SK-N-SH (cell line): ENCODE measurements at regions not wholly inside any gene's neighbourhood (a gene's known extent, or its start where the extent isn't known, plus 50 kb on each side); places are given as distances from the start of the nearest gene placed in this dataset.

Experiments
- CTCF ChIA-PET: fragments of 300-600, 350-600 bp; formaldehyde crosslinking; extraction: SDS; loops from one replicate; lab custom pipeline; 2021; lab: Yijun Ruan, JAX
- POLR2A ChIA-PET: fragments of 350-600 bp; sonication (Branson Sonifier 250); formaldehyde crosslinking; extraction: SDS; loops from one replicate; lab custom pipeline; 2020; ENCODE audit warnings: antibody characterized with exemption, inconsistent platforms; lab: Yijun Ruan, JAX
- DNase-seq: peaks from one replicate; pipeline ENCODE4 v3.0.0; 2012
- H2AFZ ChIP-seq: fragments of 200-600 bp; sonication (generic); 2 replicates; pipeline ENCODE4 v1.8.1; 2016; ENCODE audit warnings: antibody characterized with exemption, mild to moderate bottlenecking, low read depth
- H3F3A ChIP-seq: fragments of 200-600 bp; sonication (generic); replicated peaks from 2 replicates; pipeline ENCODE3; 2016; ENCODE audit warnings: antibody characterized with exemption, mild to moderate bottlenecking; ENCODE audit not compliant: insufficient read depth
- H3K27ac ChIP-seq, 2 experiments: fragments of 200-500 bp in 1 of 2; fragments of 200-600 bp in 1 of 2; sonication (Bioruptor generic) in 1 of 2; sonication (generic), shearing (Covaris generic) in 1 of 2; 2 replicates each; pipeline versions ENCODE4 v1.5.1 to v1.6.1; 2014 to 2016; ENCODE audit warnings: low read depth in 2 of 2, inconsistent platforms in 1 of 2, low read length in 1 of 2, mild to moderate bottlenecking in 1 of 2, mixed read lengths in 1 of 2
- H3K27me3 ChIP-seq: fragments of 200-600 bp; sonication (generic), shearing (Covaris generic); 2 replicates; pipeline ENCODE4 v1.6.1; 2016; ENCODE audit warnings: mixed run types; ENCODE audit not compliant: insufficient read depth
- H3K36me3 ChIP-seq, 2 experiments: fragments of 200-500 bp in 1 of 2; fragments of 200-600 bp in 1 of 2; sonication (Bioruptor generic) in 1 of 2; sonication (generic) in 1 of 2; replicated peaks in 1 of 2; 2 replicates each; pipeline versions ENCODE3 to v1.5.1; 2014 to 2016; ENCODE audit warnings: low read length in 1 of 2, mild to moderate bottlenecking in 1 of 2; ENCODE audit not compliant: insufficient read depth in 2 of 2, control insufficient read depth in 1 of 2
- H3K4me1 ChIP-seq, 2 experiments: fragments of 200-500 bp in 1 of 2; fragments of 200-600 bp in 1 of 2; sonication (Bioruptor generic) in 1 of 2; sonication (generic), shearing (Covaris generic) in 1 of 2; 2 replicates each; pipeline versions ENCODE4 v1.5.1 to v1.6.1; 2014 to 2016; ENCODE audit warnings: low read depth in 1 of 2, low read length in 1 of 2, mixed run types in 1 of 2; ENCODE audit not compliant: insufficient read depth in 2 of 2, control insufficient read depth in 1 of 2
- H3K4me2 ChIP-seq: fragments of 200-600 bp; sonication (generic), shearing (Covaris generic); 2 replicates; pipeline ENCODE4 v1.6.1; 2017; ENCODE audit warnings: mixed run types
- H3K4me3 ChIP-seq, 2 experiments: fragments of 200-500 bp in 1 of 2; fragments of 200-600 bp in 1 of 2; sonication (Bioruptor generic) in 1 of 2; sonication (generic), shearing (Covaris generic) in 1 of 2; 2 replicates each; pipeline versions ENCODE4 v1.5.1 to v1.8.1; 2014 to 2016; ENCODE audit warnings: low read depth in 2 of 2, inconsistent platforms in 1 of 2, low read length in 1 of 2, mild to moderate bottlenecking in 1 of 2, mixed read lengths in 1 of 2, moderate library complexity in 1 of 2
- H3K79me2 ChIP-seq: fragments of 200-600 bp; sonication (generic); 2 replicates; pipeline ENCODE4 v1.8.1; 2017; ENCODE audit warnings: mild to moderate bottlenecking; ENCODE audit not compliant: insufficient read depth
- H3K9ac ChIP-seq: fragments of 200-600 bp; sonication (generic); 2 replicates; pipeline ENCODE4 v1.6.1; 2017; ENCODE audit warnings: mixed run types
- H3K9me2 ChIP-seq: fragments of 200-600 bp; sonication (generic); 2 replicates; pipeline ENCODE4 v1.6.1; 2017; ENCODE audit warnings: mixed run types
- H3K9me3 ChIP-seq: fragments of 200-600 bp; sonication (generic); 2 replicates; pipeline ENCODE4 v1.6.1; 2017; ENCODE audit warnings: mixed run types, mild to moderate bottlenecking, moderate library complexity
- H4K20me1 ChIP-seq: fragments of 200-600 bp; sonication (generic); 2 replicates; pipeline ENCODE4 v1.6.1; 2017; ENCODE audit warnings: mild to moderate bottlenecking, mixed run types; ENCODE audit not compliant: insufficient read depth
- CHD2 ChIP-seq: fragments of 150-350 bp; IDR thresholded peaks from 2 replicates; pipeline ENCODE4 v1.6.1; 2018; ENCODE audit warnings: low read length; ENCODE audit not compliant: partially characterized antibody
- ELF1 ChIP-seq: IDR thresholded peaks from 2 replicates; pipeline ENCODE4 v1.4.0; 2012
- EZH2phosphoT487 ChIP-seq: fragments of 200-600 bp; sonication (generic); IDR thresholded peaks from 2 replicates; pipeline ENCODE4 v1.6.1; 2017; ENCODE audit warnings: low read depth, mixed run types, mild to moderate bottlenecking, antibody characterized with exemption, moderate library complexity, borderline replicate concordance
- FOSL2 ChIP-seq: IDR thresholded peaks from 2 replicates; pipeline ENCODE4 v1.4.0; 2012; ENCODE audit warnings: low read depth, mild to moderate bottlenecking, moderate library complexity, borderline replicate concordance
- FOXJ3 ChIP-seq: sonication (generic); formaldehyde crosslinking; IDR thresholded peaks from 2 replicates; pipeline ENCODE4 v1.5.1; 2020; ENCODE audit warnings: mild to moderate bottlenecking, missing genetic modification reagents
- MEF2A ChIP-seq: IDR thresholded peaks from 2 replicates; pipeline ENCODE4 v1.4.0; 2012; ENCODE audit warnings: low read depth, borderline replicate concordance
- MXI1 ChIP-seq: IDR thresholded peaks from 2 replicates; pipeline ENCODE4 v1.6.1; 2012; ENCODE audit warnings: mild to moderate bottlenecking, low read depth, low read length, improper control_type of control experiment
- NFIC ChIP-seq: IDR thresholded peaks from 2 replicates; pipeline ENCODE4 v1.4.0; 2012; ENCODE audit warnings: borderline replicate concordance
- RFX5 ChIP-seq: IDR thresholded peaks from 2 replicates; pipeline ENCODE4 v1.6.1; 2012; ENCODE audit warnings: mild to moderate bottlenecking, improper control_type of control experiment, low read length
- SIN3A ChIP-seq: IDR thresholded peaks from 2 replicates; pipeline ENCODE4 v1.6.1; 2012; ENCODE audit warnings: low read depth, mild to moderate bottlenecking, low read length, moderate library complexity, borderline replicate concordance
- SMC3 ChIP-seq: IDR thresholded peaks from 2 replicates; pipeline ENCODE4 v1.6.1; 2012; ENCODE audit warnings: low read depth, low read length, improper control_type of control experiment
- TAF1 ChIP-seq: IDR thresholded peaks from 2 replicates; pipeline ENCODE4 v1.6.1; 2012; ENCODE audit warnings: low read depth, mild to moderate bottlenecking, low read length, moderate library complexity, borderline replicate concordance
- TCF12 ChIP-seq: IDR thresholded peaks from 2 replicates; pipeline ENCODE4 v1.4.0; 2012
- WGBS: methylation state at CpG from one replicate; pipeline ENCODE4 v1.1.6; 2017; ENCODE audit warnings: low lambda C conversion rate; 5-methylcytosine and 5-hydroxymethylcytosine counted together

DNA sequence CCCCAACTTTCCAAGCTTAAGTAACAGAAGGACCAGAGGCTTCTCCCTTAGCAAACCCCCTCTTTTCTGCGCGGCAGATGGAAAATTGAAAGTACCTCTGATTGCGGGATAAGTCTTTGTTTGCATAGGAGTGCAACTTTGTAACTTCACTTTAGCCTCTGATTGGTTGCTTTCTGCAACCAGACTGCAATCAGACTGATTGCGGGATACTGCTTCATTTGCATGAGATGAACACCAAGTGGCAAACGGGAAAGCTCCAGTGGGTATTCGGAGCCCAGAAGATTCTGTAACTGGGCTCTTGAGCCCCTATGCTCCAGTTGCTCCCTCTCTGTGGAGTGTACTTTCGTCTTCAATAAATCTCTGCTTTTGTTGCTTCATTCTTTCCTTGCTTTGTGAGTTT is 260.6 kb downstream of the BAMBI start:
- TF ChIP-seq RFX5 (no peak), NFIC (no peak), FOSL2 (no peak), SMC3 (no peak), MEF2A (no peak), FOXJ3 (CRISPR knock-in tag) (no peak), CHD2 (no peak), MXI1 (no peak)
- TF ChIP-seq, all 33 proteins: peak for 0
- H3K4me2 ChIP-seq: no peak overlapping the region
- ChIA-PET CTCF (interaction anchor here (0.6 kb wide), 1 partner anchor 266 kb away, joined by 3 read pairs; no protein-coding TSS in a partner anchor), POLR2A (no interaction called here)
- WGBS: 85% methylated on average over 7 of the region's 7 CpGs
- H3K36me3 ChIP-seq: no peaks in the 10 kb centered on the region
- H3K27me3 ChIP-seq: no peaks in the 10 kb centered on the region; the same call in 1 of the 2 replicates
- DNase-seq: no peak
- H3K9me2 ChIP-seq: no peaks in the 10 kb centered on the region
- H3K4me3 ChIP-seq: no peak overlapping the region
- no peaks in the 10 kb centered on the region for H3K4me1 ChIP-seq
- no peaks in the 10 kb centered on the region for H4K20me1 ChIP-seq
- H3K9ac ChIP-seq: no peak overlapping the region
- H3K79me2 ChIP-seq: no peaks in the 10 kb centered on the region
- no peak overlapping the region for H3K27ac ChIP-seq
- no peak overlapping the region for H2AFZ ChIP-seq
- no peaks in the 10 kb centered on the region for H3F3A ChIP-seq
- H3K9me3 ChIP-seq: no peaks in the 10 kb centered on the region

DNA sequence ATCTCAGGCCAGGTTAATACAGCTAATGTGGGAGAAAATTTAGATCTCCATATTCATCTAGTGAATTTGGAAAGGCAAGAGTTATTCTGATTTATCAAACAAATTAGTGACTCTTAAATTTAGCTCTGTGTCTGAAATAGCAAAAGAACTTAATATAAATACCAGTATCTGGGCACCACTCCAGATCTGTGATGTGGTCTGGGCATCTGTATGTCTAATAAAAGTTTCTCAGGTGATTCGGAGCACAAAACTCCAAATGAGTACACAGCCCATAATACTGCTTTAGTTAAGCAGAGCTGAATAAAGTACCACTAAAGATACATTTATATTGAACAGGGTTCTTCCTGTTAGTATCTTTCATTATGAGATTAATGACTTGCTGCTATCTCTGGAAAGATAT is 261.4 kb downstream of the BAMBI start:
- no peak overlapping the region for H3K4me2 ChIP-seq
- H3K36me3 ChIP-seq: no peaks in the 10 kb centered on the region
- H3K79me2 ChIP-seq: no peaks in the 10 kb centered on the region
- H3K9me3 ChIP-seq: no peaks in the 10 kb centered on the region
- CTCF ChIA-PET: interaction anchor here (0.6 to 1.2 kb wide), 2 partner anchors 230 to 266 kb away, joined by 3 read pairs; no protein-coding TSS in a partner anchor
- H3K27ac ChIP-seq: no peak overlapping the region
- H3K9me2 ChIP-seq: no peaks in the 10 kb centered on the region
- WGBS: 24% methylated on average over 1 of the region's 1 CpG
- POLR2A ChIA-PET: no interaction called here
- no peaks in the 10 kb centered on the region for H4K20me1 ChIP-seq
- no peak for DNase-seq
- H3K9ac ChIP-seq: no peak overlapping the region
- H3F3A ChIP-seq: no peaks in the 10 kb centered on the region
- H3K4me1 ChIP-seq: no peaks in the 10 kb centered on the region
- H3K4me3 ChIP-seq: no peak overlapping the region
- TF ChIP-seq TCF12: no peak
- no peak for TF ChIP-seq SIN3A
- TF ChIP-seq EZH2phosphoT487: no peak
- TF ChIP-seq ELF1: no peak
- no peak for TF ChIP-seq TAF1
- H2AFZ ChIP-seq: no peak overlapping the region
- no peaks in the 10 kb centered on the region; the same call in 1 of the 2 replicates for H3K27me3 ChIP-seq
